ENCODE measurements at regions not wholly inside any gene's neighbourhood (a gene's known extent, or its start where the extent isn't known, plus 50 kb on each side); places are given as distances from the start of the nearest gene placed in this dataset.

DNA sequence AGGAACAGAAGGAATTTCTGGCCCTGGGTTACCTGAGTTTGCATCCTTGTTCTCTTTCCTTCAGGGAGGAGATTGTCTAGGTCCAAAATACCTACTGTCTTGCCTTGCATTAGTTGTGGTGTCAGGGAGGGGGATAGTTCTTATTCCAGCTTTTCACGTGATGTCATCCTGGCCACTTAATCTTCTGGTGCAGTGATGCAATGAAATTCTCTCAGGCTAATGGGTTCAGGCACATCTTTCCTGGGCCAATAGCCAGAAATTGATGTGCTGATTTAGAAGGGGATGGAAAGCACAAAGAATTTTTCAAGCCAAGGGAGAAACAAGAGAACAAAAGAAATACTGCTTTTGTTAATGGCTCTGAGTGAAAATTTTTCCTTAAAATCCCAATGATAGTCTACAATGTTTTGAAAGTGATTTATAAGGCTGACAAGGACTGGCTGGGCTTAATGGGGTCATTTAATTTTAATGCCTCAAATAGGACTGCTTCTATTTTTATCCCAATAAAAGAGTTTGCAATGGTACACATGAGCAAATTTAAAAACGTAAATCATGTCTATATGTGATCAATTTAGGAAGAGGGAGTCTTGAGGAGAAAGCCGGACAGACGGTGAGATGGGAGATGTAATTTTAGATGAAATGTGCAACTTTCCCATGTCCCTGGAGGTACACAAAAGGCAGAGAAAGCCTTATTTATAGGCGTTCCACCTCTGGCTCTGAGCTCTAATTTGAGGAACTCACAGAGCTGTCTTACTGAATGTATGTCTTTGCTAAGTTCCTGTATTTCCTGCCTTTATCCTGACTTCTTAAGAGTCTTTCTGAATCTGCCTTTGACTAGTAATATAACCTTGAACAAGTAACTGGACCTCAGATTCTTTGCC, 89.3 kb upstream of the SV2C start:
- no peak overlapping the region for H2AFZ ChIP-seq (ENCODE audit: low read length)
- H3K56ac ChIP-seq (replicated peaks; ENCODE audit: insufficient read length, low read depth, low read length): no peak overlapping the region
- no peak overlapping the region for H3K18ac ChIP-seq (ENCODE audit: extremely low read depth, low read length)
- H3K23me2 ChIP-seq (ENCODE audit: low read depth, low read length): no peaks in the 10 kb centered on the region; the same call in 1 of the 2 replicates
- no peak overlapping the region for H2BK15ac ChIP-seq (ENCODE audit: low read length)
- no peaks in the 10 kb centered on the region for H3K79me1 ChIP-seq (ENCODE audit: low read depth, low read length)
- H4K5ac ChIP-seq (ENCODE audit: insufficient read length, low read depth, low read length): no peak overlapping the region
- H3K4me2 ChIP-seq (ENCODE audit: insufficient read depth in 1 of 2, low read depth in 2 of 2, low read length in 2 of 2): no peak overlapping the region
- H2BK5ac ChIP-seq (ENCODE audit: low read depth, low read length): no peak overlapping the region
- H3K23ac ChIP-seq (ENCODE audit: insufficient read length): no peak overlapping the region
- no peak overlapping the region for H2AK5ac ChIP-seq (ENCODE audit: low read depth, low read length)
- H2BK12ac ChIP-seq (ENCODE audit: low read depth, low read length): no peak overlapping the region
- H3K27ac ChIP-seq (ENCODE audit: low read depth, low read length): no peak overlapping the region
- CTCF ChIA-PET (ENCODE audit: partially characterized antibody): interaction anchor here (0.6 to 1.4 kb wide), 2 partner anchors 107 to 289 kb away, joined by 3 to 4 read pairs; no protein-coding TSS in a partner anchor
- no peak overlapping the region for H2BK20ac ChIP-seq (ENCODE audit: low read length)
- no peak overlapping the region for H2BK120ac ChIP-seq (replicated peaks; ENCODE audit: low read depth, low read length)
- H3K36me3 ChIP-seq (ENCODE audit: control insufficient read depth in 2 of 4, insufficient read depth in 4 of 4, low read length in 3 of 4): no peaks in the 10 kb centered on the region
- no peak overlapping the region for H4K91ac ChIP-seq (replicated peaks; ENCODE audit: insufficient read length, low read length)
- H4K8ac ChIP-seq (ENCODE audit: extremely low read depth, insufficient read depth, low read length): no peak overlapping the region
- WGBS, 2 experiments (ENCODE audit: extremely low coverage in 1 of 2, insufficient coverage in 1 of 2, insufficient read length in 1 of 2, insufficient replicate concordance in 2 of 2, low coverage in 1 of 2, low lambda C conversion rate in 2 of 2, missing lambda C conversion rate in 1 of 2): 86% methylated on average over 5 of the region's 5 CpGs; no CpG with 5 or more reads in 1 of the 2 experiments
- POLR2A ChIA-PET (ENCODE audit: partially characterized antibody): no interaction called here
- H3K9me3 ChIP-seq (ENCODE audit: insufficient read depth in 2 of 2, low read depth in 1 of 2, low read length in 1 of 2): no peaks in the 10 kb centered on the region
- H3K4ac ChIP-seq (replicated peaks; ENCODE audit: insufficient read length, low read depth, low read length): no peak overlapping the region
- DNase-seq (ENCODE audit: low read depth in 1 of 2, low spot score in 2 of 2): no peak
- H3K9ac ChIP-seq (replicated peaks in 1 of 4; ENCODE audit: extremely low read depth in 1 of 4, low read depth in 3 of 4, low read length in 3 of 4): no peak overlapping the region
- no peaks in the 10 kb centered on the region for H4K20me1 ChIP-seq (replicated peaks in 1 of 2; ENCODE audit: control insufficient read depth in 1 of 2, insufficient read depth in 2 of 2, low read length in 2 of 2)
- H3K4me3 ChIP-seq (ENCODE audit: extremely low read depth in 1 of 4, insufficient read depth in 2 of 4, low read depth in 3 of 4, low read length in 4 of 4): no peak overlapping the region
- no peaks in the 10 kb centered on the region for H3K4me1 ChIP-seq (replicated peaks in 1 of 4; ENCODE audit: control insufficient read depth in 3 of 4, insufficient read depth in 4 of 4, low read length in 3 of 4)
- H3K14ac ChIP-seq (ENCODE audit: insufficient read length): no peak overlapping the region
- H3K27me3 ChIP-seq (replicated peaks in 1 of 4; ENCODE audit: control insufficient read depth in 3 of 4, extremely low read depth in 1 of 4, insufficient read depth in 3 of 4, low read length in 3 of 4): no peaks in the 10 kb centered on the region
- H3K79me2 ChIP-seq (ENCODE audit: control insufficient read depth in 1 of 2, insufficient read depth in 2 of 2, low read length in 2 of 2): no peaks in the 10 kb centered on the region
- FAIRE-seq: no peak
- TF ChIP-seq, protein P1, sequence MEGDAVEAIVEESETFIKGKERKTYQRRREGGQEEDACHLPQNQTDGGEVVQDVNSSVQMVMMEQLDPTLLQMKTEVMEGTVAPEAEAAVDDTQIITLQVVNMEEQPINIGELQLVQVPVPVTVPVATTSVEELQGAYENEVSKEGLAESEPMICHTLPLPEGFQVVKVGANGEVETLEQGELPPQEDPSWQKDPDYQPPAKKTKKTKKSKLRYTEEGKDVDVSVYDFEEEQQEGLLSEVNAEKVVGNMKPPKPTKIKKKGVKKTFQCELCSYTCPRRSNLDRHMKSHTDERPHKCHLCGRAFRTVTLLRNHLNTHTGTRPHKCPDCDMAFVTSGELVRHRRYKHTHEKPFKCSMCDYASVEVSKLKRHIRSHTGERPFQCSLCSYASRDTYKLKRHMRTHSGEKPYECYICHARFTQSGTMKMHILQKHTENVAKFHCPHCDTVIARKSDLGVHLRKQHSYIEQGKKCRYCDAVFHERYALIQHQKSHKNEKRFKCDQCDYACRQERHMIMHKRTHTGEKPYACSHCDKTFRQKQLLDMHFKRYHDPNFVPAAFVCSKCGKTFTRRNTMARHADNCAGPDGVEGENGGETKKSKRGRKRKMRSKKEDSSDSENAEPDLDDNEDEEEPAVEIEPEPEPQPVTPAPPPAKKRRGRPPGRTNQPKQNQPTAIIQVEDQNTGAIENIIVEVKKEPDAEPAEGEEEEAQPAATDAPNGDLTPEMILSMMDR (IDR thresholded peaks at IDR 0.05; ENCODE audit: control extremely low read depth in 1 of 3, insufficient read depth in 1 of 3, low read depth in 1 of 3, low read length in 3 of 3): no peak
- no peak for TF ChIP-seq POU5F1 (IDR thresholded peaks at IDR 0.05; ENCODE audit: low read depth, low read length)
- TF ChIP-seq EZH2 (IDR thresholded peaks at IDR 0.05; ENCODE audit: low read depth, low read length, severe bottlenecking): no peak
- TF ChIP-seq POLR2A (IDR thresholded peaks at IDR 0.05; ENCODE audit: control extremely low read depth in 1 of 2, low read depth in 2 of 2, low read length in 2 of 2): no peak
- TF ChIP-seq NANOG (IDR thresholded peaks at IDR 0.05; ENCODE audit: insufficient read depth, low read depth, low read length, poor library complexity, severe bottlenecking): no peak
- TF ChIP-seq, protein P2, sequence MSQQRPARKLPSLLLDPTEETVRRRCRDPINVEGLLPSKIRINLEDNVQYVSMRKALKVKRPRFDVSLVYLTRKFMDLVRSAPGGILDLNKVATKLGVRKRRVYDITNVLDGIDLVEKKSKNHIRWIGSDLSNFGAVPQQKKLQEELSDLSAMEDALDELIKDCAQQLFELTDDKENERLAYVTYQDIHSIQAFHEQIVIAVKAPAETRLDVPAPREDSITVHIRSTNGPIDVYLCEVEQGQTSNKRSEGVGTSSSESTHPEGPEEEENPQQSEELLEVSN (IDR thresholded peaks at IDR 0.05): no peak
- TF ChIP-seq RNF2 (IDR thresholded peaks at IDR 0.05; ENCODE audit: borderline replicate concordance, low read depth, low read length, missing control alignments, poor library complexity, severe bottlenecking): no peak
- TF ChIP-seq RAD21 (IDR thresholded peaks at IDR 0.05 in 1 of 2, conservative IDR thresholded peaks at IDR 0.05 in 1 of 2; ENCODE audit: low read depth in 2 of 2, low read length in 2 of 2): no peak

Measured in H1 (cell line).